Astrocyte (in vitro differentiated cells and primary cell): ENCODE measurements at regions not wholly inside any gene's neighbourhood (a gene's known extent, or its start where the extent isn't known, plus 50 kb on each side); places are given as distances from the start of the nearest gene placed in this dataset.

Experiments
- DNase-seq: peaks from one replicate; pipeline ENCODE4 v3.0.0-alpha.2; 2010; ENCODE audit warnings: low read depth
- FAIRE-seq: peaks from 2 replicates; lab custom pipeline; 2011; peaks lifted over from hg19 to GRCh38; lab: Jason Lieb, UNC
- H2AFZ ChIP-seq: 2 replicates; pipeline ENCODE4 v1.6.0; 2012; ENCODE audit warnings: low read depth, low read length, inconsistent platforms
- H3K27ac ChIP-seq: 2 replicates; pipeline ENCODE4 v1.5.1; 2011; ENCODE audit warnings: low read depth, low read length, inconsistent platforms
- H3K27me3 ChIP-seq: 2 replicates; pipeline ENCODE4 v1.6.0; 2011; ENCODE audit warnings: low read length, inconsistent platforms; ENCODE audit not compliant: insufficient read depth
- H3K36me3 ChIP-seq: 2 replicates; pipeline ENCODE4 v1.5.1; 2011; ENCODE audit warnings: low read length, inconsistent platforms; ENCODE audit not compliant: insufficient read depth
- H3K4me1 ChIP-seq: 2 replicates; pipeline ENCODE4 v1.5.1; 2011; ENCODE audit warnings: low read length, inconsistent platforms; ENCODE audit not compliant: insufficient read depth
- H3K4me2 ChIP-seq: 2 replicates; pipeline ENCODE4 v1.6.0; 2012; ENCODE audit warnings: low read length, inconsistent platforms
- H3K4me3 ChIP-seq: 2 replicates; pipeline ENCODE4 v1.5.1; 2011; ENCODE audit warnings: low read depth, mild to moderate bottlenecking, low read length, inconsistent platforms; ENCODE audit not compliant: insufficient read depth
- H3K79me2 ChIP-seq: 2 replicates; pipeline ENCODE4 v1.6.0; 2012; ENCODE audit warnings: mild to moderate bottlenecking, low read length, inconsistent platforms; ENCODE audit not compliant: insufficient read depth
- H3K9ac ChIP-seq: 2 replicates; pipeline ENCODE4 v1.6.0; 2012; ENCODE audit warnings: mild to moderate bottlenecking, low read length, inconsistent platforms
- H3K9me3 ChIP-seq: 2 replicates; pipeline ENCODE4 v1.5.1; 2012; ENCODE audit warnings: low read depth, mild to moderate bottlenecking, low read length, inconsistent platforms; ENCODE audit not compliant: insufficient read depth
- H4K20me1 ChIP-seq: 2 replicates; pipeline ENCODE4 v1.6.0; 2012; ENCODE audit warnings: low read length, inconsistent platforms; ENCODE audit not compliant: insufficient read depth
- H3K27ac Mint-ChIP-seq: one replicate; pipeline ENCODE4 v1.8.0; 2021; ENCODE audit warnings: mild to moderate bottlenecking, mixed read lengths; ENCODE audit not compliant: unreplicated experiment
- H3K27me3 Mint-ChIP-seq: one replicate; pipeline ENCODE4 v1.8.0; 2021; ENCODE audit warnings: low read depth, mixed read lengths; ENCODE audit not compliant: unreplicated experiment
- H3K36me3 Mint-ChIP-seq: one replicate; pipeline ENCODE4 v1.8.0; 2021; ENCODE audit warnings: low read depth, mixed read lengths; ENCODE audit not compliant: unreplicated experiment
- H3K4me1 Mint-ChIP-seq: one replicate; pipeline ENCODE4 v1.8.0; 2021; ENCODE audit warnings: low read depth, mixed read lengths; ENCODE audit not compliant: unreplicated experiment
- H3K4me3 Mint-ChIP-seq: one replicate; pipeline ENCODE4 v1.8.0; 2021; ENCODE audit warnings: mild to moderate bottlenecking, moderate library complexity, mixed read lengths; ENCODE audit not compliant: unreplicated experiment
- H3K9me3 Mint-ChIP-seq: one replicate; pipeline ENCODE4 v1.8.0; 2021; ENCODE audit warnings: mild to moderate bottlenecking, mixed read lengths; ENCODE audit not compliant: unreplicated experiment
- EZH2 ChIP-seq: IDR thresholded peaks from 2 replicates; pipeline ENCODE4 v1.6.1; 2012; ENCODE audit warnings: mild to moderate bottlenecking, low read length, inconsistent platforms; ENCODE audit not compliant: insufficient read depth
- TF ChIP-seq, protein P1 (sequence below): IDR thresholded peaks from 2 replicates; pipeline ENCODE4 v1.5.1; 2011; ENCODE audit warnings: low read depth, mild to moderate bottlenecking, inconsistent platforms, low read length, moderate library complexity; ENCODE audit not compliant: insufficient read depth

DNA sequence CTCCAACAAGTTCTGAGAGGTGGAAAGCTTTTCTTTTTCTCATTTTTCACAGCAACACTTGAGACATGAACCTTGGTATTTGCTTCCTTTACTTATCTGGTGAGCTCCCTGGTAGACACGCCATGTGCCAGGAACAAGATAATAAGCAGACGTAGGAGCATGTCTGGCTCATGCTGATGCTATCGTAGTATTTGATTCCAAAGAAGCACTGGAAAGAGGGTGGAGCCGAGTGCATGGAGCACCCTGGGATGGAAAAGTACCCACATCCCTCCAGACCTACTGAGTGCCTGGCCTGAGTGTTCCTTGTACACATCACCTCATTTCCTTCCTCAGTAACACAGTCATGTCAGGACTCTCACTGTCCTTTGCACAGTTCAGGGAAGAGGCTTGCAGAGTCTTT lies 231.0 kb downstream of the CBLN1 start:
- H3K9ac ChIP-seq, result no peak overlapping the region
- no peak overlapping the region for H3K27ac Mint-ChIP-seq
- peaks cover 4% of the 10 kb centered on the region for H3K4me1 Mint-ChIP-seq
- no peaks in the 10 kb centered on the region for H3K27me3 ChIP-seq
- no peak overlapping the region for H3K27ac ChIP-seq
- no peak overlapping the region for H3K4me3 Mint-ChIP-seq
- no peaks in the 10 kb centered on the region for H4K20me1 ChIP-seq
- no peak overlapping the region for H3K4me2 ChIP-seq
- no peak for DNase-seq
- H3K36me3 ChIP-seq, result no peaks in the 10 kb centered on the region
- H3K27me3 Mint-ChIP-seq, result peaks cover 14% of the 10 kb centered on the region
- TF ChIP-seq, protein P1, sequence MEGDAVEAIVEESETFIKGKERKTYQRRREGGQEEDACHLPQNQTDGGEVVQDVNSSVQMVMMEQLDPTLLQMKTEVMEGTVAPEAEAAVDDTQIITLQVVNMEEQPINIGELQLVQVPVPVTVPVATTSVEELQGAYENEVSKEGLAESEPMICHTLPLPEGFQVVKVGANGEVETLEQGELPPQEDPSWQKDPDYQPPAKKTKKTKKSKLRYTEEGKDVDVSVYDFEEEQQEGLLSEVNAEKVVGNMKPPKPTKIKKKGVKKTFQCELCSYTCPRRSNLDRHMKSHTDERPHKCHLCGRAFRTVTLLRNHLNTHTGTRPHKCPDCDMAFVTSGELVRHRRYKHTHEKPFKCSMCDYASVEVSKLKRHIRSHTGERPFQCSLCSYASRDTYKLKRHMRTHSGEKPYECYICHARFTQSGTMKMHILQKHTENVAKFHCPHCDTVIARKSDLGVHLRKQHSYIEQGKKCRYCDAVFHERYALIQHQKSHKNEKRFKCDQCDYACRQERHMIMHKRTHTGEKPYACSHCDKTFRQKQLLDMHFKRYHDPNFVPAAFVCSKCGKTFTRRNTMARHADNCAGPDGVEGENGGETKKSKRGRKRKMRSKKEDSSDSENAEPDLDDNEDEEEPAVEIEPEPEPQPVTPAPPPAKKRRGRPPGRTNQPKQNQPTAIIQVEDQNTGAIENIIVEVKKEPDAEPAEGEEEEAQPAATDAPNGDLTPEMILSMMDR, result no peak
- TF ChIP-seq EZH2, result no peak
- no peaks in the 10 kb centered on the region for H3K36me3 Mint-ChIP-seq
- H3K4me3 ChIP-seq, result no peak overlapping the region
- no peak for FAIRE-seq
- peaks cover 3% of the 10 kb centered on the region for H3K9me3 Mint-ChIP-seq
- H2AFZ ChIP-seq, result no peak overlapping the region
- H3K79me2 ChIP-seq, result no peaks in the 10 kb centered on the region
- H3K4me1 ChIP-seq, result peaks cover 7% of the 10 kb centered on the region
- H3K9me3 ChIP-seq, result no peaks in the 10 kb centered on the region

DNA sequence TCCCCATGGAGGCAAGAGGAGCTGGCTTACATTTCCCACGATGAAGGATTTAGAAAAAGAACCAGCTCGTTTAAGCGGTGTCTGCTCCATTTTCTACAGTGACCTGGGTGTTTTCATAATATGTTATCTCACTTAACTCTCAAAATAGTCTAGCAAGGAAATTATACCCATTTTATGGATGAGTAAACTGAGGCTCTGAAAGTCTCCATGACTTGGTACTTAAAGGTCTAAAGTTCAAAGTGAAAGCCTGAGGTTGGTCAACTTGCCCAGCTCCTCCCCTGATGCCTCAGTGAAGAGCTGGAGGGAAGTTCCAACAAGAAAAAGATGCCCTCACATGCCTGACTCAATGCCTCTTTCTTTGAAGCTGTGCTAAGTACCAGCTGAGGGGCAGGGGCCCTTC lies 232.0 kb downstream of the CBLN1 start:
- Histone ChIP-seq H4K20me1 (no peaks in the 10 kb centered on the region), H3K9me3 (no peaks in the 10 kb centered on the region), H3K9ac (no peak overlapping the region), H3K27me3 (no peaks in the 10 kb centered on the region), H2AFZ (no peak overlapping the region), H3K4me1 (peaks cover 7% of the 10 kb centered on the region), H3K27ac (no peak overlapping the region), H3K79me2 (no peaks in the 10 kb centered on the region), H3K36me3 (no peaks in the 10 kb centered on the region), H3K4me3 (no peak overlapping the region), H3K4me2 (no peak overlapping the region)
- Mint-ChIP-seq H3K27me3 (peaks cover 11% of the 10 kb centered on the region), H3K4me3 (no peak overlapping the region), H3K9me3 (peaks cover 3% of the 10 kb centered on the region), H3K4me1 (peaks cover 4% of the 10 kb centered on the region), H3K27ac (no peak overlapping the region), H3K36me3 (no peaks in the 10 kb centered on the region)
- TF ChIP-seq, protein P1, result no peak
- TF ChIP-seq EZH2, result no peak
- no peak for FAIRE-seq
- DNase-seq, result no peak

DNA sequence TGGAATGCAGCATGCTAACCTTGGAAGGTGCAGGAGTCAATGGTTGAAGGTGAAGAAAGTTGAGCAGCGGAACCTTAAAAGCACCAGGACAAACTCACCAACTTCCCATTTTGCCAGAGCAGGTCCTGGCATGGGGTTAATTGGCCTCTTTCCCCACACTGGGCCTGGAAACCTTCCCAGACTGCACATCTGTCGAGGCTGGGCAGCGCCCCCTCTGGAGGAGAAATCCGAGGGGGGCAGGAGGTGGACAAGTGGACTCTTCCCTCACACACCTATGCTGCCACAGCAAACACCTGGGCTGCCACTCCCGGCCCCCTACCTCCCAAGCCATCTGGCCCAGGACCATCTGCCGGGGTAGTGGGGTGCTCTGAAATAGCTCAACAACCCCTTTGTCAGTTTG lies 232.4 kb downstream of the CBLN1 start:
- Histone ChIP-seq H3K27ac (no peak overlapping the region), H3K4me3 (no peak overlapping the region), H3K79me2 (no peaks in the 10 kb centered on the region), H3K4me1 (peaks cover 7% of the 10 kb centered on the region), H2AFZ (no peak overlapping the region), H3K4me2 (no peak overlapping the region), H3K36me3 (no peaks in the 10 kb centered on the region), H3K27me3 (no peaks in the 10 kb centered on the region), H3K9ac (no peak overlapping the region), H4K20me1 (no peaks in the 10 kb centered on the region), H3K9me3 (no peaks in the 10 kb centered on the region)
- H3K27ac Mint-ChIP-seq, result no peak overlapping the region
- H3K4me1 Mint-ChIP-seq, result peaks cover 4% of the 10 kb centered on the region
- FAIRE-seq (no peak), DNase-seq (no peak)
- peaks cover 3% of the 10 kb centered on the region for H3K9me3 Mint-ChIP-seq
- TF ChIP-seq, protein P1, result no peak
- no peak for TF ChIP-seq EZH2
- no peaks in the 10 kb centered on the region for H3K36me3 Mint-ChIP-seq
- H3K27me3 Mint-ChIP-seq, result peaks cover 11% of the 10 kb centered on the region
- no peak overlapping the region for H3K4me3 Mint-ChIP-seq
